ENCODE measurements at regions not wholly inside any gene's neighbourhood (a gene's known extent, or its start where the extent isn't known, plus 50 kb on each side); places are given as distances from the start of the nearest gene placed in this dataset.

DNA sequence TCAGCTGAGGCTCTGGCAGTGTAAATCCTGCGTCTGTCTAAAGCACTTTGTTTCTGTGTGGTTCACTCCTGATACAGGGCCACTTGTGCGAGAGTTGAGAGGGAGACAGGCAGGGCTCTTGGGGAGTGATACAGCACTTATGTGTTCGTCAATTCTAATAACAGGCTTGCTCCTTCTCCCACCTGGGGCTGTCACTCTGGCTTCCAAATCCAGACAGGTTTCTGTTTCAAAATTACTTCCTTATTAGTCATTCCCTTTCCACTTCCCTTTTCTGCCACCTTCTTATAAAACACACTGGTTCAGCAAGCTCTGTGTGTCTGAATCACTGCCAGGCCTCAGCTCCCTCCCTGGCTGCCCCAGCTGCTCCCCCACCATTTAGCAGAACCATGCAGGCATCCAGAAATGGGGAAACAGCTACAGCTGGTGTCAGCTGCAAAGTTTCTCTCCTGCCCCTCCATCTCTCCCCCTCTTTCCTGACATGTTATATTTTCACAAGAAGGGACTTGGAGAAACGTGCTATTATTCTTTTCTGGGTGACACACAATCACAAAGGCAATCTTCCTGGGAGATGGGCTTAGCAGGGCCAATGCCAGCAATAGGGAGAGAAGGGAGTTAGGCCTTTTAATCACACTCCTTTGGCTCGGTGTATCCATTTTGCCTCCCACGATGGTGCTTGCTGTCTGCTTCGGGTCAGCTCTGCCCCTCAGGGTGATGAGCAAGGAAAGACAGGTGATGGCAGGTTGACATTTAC lies 58.4 kb upstream of the ZNRF2 start (continued):
- TF ChIP-seq POLR2AphosphoS5 (IDR thresholded peaks at IDR 0.05; ENCODE audit: low read depth, low read length) (peak; percentile 29; the same call in 1 of the 2 replicates), EZH2phosphoT487 (IDR thresholded peaks at IDR 0.05; ENCODE audit: borderline replicate concordance) (no peak), RAD21 (IDR thresholded peaks at IDR 0.05; ENCODE audit: low read depth) (peak; percentile 23; the same call in 1 of the 2 replicates), EZH2 (IDR thresholded peaks at IDR 0.05) (no peak), MAX (IDR thresholded peaks at IDR 0.05) (peak; percentile 57)
- TF ChIP-seq, protein P1, sequence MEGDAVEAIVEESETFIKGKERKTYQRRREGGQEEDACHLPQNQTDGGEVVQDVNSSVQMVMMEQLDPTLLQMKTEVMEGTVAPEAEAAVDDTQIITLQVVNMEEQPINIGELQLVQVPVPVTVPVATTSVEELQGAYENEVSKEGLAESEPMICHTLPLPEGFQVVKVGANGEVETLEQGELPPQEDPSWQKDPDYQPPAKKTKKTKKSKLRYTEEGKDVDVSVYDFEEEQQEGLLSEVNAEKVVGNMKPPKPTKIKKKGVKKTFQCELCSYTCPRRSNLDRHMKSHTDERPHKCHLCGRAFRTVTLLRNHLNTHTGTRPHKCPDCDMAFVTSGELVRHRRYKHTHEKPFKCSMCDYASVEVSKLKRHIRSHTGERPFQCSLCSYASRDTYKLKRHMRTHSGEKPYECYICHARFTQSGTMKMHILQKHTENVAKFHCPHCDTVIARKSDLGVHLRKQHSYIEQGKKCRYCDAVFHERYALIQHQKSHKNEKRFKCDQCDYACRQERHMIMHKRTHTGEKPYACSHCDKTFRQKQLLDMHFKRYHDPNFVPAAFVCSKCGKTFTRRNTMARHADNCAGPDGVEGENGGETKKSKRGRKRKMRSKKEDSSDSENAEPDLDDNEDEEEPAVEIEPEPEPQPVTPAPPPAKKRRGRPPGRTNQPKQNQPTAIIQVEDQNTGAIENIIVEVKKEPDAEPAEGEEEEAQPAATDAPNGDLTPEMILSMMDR (IDR thresholded peaks at IDR 0.05 in 2 of 3, conservative IDR thresholded peaks at IDR 0.05 in 1 of 3; ENCODE audit: borderline replicate concordance in 1 of 3, insufficient read depth in 1 of 3, low read depth in 2 of 3, low read length in 2 of 3), result no peak
- TF ChIP-seq, protein P2, sequence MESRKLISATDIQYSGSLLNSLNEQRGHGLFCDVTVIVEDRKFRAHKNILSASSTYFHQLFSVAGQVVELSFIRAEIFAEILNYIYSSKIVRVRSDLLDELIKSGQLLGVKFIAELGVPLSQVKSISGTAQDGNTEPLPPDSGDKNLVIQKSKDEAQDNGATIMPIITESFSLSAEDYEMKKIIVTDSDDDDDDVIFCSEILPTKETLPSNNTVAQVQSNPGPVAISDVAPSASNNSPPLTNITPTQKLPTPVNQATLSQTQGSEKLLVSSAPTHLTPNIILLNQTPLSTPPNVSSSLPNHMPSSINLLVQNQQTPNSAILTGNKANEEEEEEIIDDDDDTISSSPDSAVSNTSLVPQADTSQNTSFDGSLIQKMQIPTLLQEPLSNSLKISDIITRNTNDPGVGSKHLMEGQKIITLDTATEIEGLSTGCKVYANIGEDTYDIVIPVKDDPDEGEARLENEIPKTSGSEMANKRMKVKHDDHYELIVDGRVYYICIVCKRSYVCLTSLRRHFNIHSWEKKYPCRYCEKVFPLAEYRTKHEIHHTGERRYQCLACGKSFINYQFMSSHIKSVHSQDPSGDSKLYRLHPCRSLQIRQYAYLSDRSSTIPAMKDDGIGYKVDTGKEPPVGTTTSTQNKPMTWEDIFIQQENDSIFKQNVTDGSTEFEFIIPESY (IDR thresholded peaks at IDR 0.05; ENCODE audit: extremely low read depth, insufficient replicate concordance, low read length), result no peak
